Endothelial cell of umbilical vein (primary cell): ENCODE measurements at regions not wholly inside any gene's neighbourhood (a gene's known extent, or its start where the extent isn't known, plus 50 kb on each side); places are given as distances from the start of the nearest gene placed in this dataset.

Source experiments
- BruUV-seq: library from RNA; stranded (reverse); fragments of 400-500 nt; replicated peaks from 2 replicates; lab custom pipeline; 2021; lab: Mats Ljungman, UMichigan
- CTCF ChIA-PET: fragments of 300-600, 350-600 bp; sonication (Branson Sonifier 250); formaldehyde crosslinking; loops from one replicate; lab custom pipeline; 2021; ENCODE audit warnings: antibody characterized with exemption, inconsistent platforms; lab: Charles Lee
- POLR2A ChIA-PET: fragments of 300-600, 350-600 bp; sonication (Branson Sonifier 250); formaldehyde crosslinking; loops from one replicate; lab custom pipeline; 2021; ENCODE audit warnings: antibody characterized with exemption, inconsistent platforms; lab: Charles Lee
- DNase-seq: peaks from one replicate; pipeline ENCODE4 v3.0.0-alpha.2; 2011; ENCODE audit warnings: low read depth, low spot score
- FAIRE-seq: peaks from 2 replicates; lab custom pipeline; 2011; peaks lifted over from hg19 to GRCh38; lab: Jason Lieb, UNC
- H2AFZ ChIP-seq: 2 replicates; pipeline ENCODE4 v1.6.0; 2012; ENCODE audit warnings: low read depth, low read length, control low read depth, inconsistent platforms
- H3K27ac ChIP-seq: 2 replicates; pipeline ENCODE4 v1.5.1; 2011; ENCODE audit warnings: low read depth, mild to moderate bottlenecking, control low read depth, low read length, moderate library complexity; ENCODE audit not compliant: insufficient read depth
- H3K27me3 ChIP-seq, 2 experiments: 2 replicates each; pipeline versions ENCODE4 v1.6.0 to v1.6.1; 2011; ENCODE audit warnings: low read length in 2 of 2, mixed read lengths in 1 of 2; ENCODE audit not compliant: control insufficient read depth in 2 of 2, insufficient read depth in 2 of 2
- H3K36me3 ChIP-seq, 2 experiments: 2 replicates in 1 of 2; 3 replicates in 1 of 2; pipeline ENCODE4 v1.5.1; 2011; ENCODE audit warnings: low read length in 2 of 2, mild to moderate bottlenecking in 1 of 2, moderate library complexity in 1 of 2; ENCODE audit not compliant: control insufficient read depth in 2 of 2, insufficient read depth in 2 of 2; ENCODE audit errors: extremely low read depth in 1 of 2
- H3K4me1 ChIP-seq: 3 replicates; pipeline ENCODE4 v1.5.1; 2011; ENCODE audit warnings: mild to moderate bottlenecking, low read length; ENCODE audit not compliant: control insufficient read depth, insufficient read depth; ENCODE audit errors: extremely low read depth
- H3K4me2 ChIP-seq: 2 replicates; pipeline ENCODE4 v1.6.1; 2011; ENCODE audit warnings: low read length, control low read depth, mixed read lengths; ENCODE audit not compliant: insufficient read depth
- H3K4me3 ChIP-seq, 3 experiments: fragments of 200-600 bp in 1 of 3; sonication (generic), shearing (Covaris generic) in 1 of 3; replicated peaks in 1 of 3; 2 replicates each; pipeline ENCODE4 v1.5.1; 2011 to 2016; ENCODE audit warnings: control low read depth in 3 of 3, low read length in 3 of 3, mild to moderate bottlenecking in 2 of 3, inconsistent platforms in 1 of 3, low read depth in 1 of 3, moderate library complexity in 1 of 3; ENCODE audit not compliant: insufficient read depth in 1 of 3
- H3K79me2 ChIP-seq: 2 replicates; pipeline ENCODE4 v1.6.0; 2012; ENCODE audit warnings: low read length, inconsistent platforms; ENCODE audit not compliant: control insufficient read depth, insufficient read depth
- H3K9ac ChIP-seq: replicated peaks from 2 replicates; pipeline ENCODE3; 2011; ENCODE audit warnings: low read length, control low read depth; ENCODE audit not compliant: insufficient read depth; ENCODE audit errors: extremely low read depth
- H3K9me1 ChIP-seq: replicated peaks from 3 replicates; pipeline ENCODE4 v1.6.0; 2011; ENCODE audit warnings: mild to moderate bottlenecking, low read length; ENCODE audit not compliant: control insufficient read depth, insufficient read depth; ENCODE audit errors: extremely low read depth
- H3K9me3 ChIP-seq: replicated peaks from 2 replicates; pipeline ENCODE4 v1.5.1; 2012; ENCODE audit warnings: low read length, inconsistent platforms; ENCODE audit not compliant: control insufficient read depth, insufficient read depth
- H4K20me1 ChIP-seq: replicated peaks from 2 replicates; pipeline ENCODE3; 2011; ENCODE audit warnings: mild to moderate bottlenecking, low read length; ENCODE audit not compliant: control insufficient read depth, insufficient read depth; ENCODE audit errors: extremely low read depth
- EZH2 ChIP-seq: IDR thresholded peaks from 2 replicates; pipeline ENCODE4 v1.6.1; 2012; ENCODE audit warnings: borderline replicate concordance, low read depth, mild to moderate bottlenecking, moderate library complexity, low read length, inconsistent platforms; ENCODE audit not compliant: severe bottlenecking
- FOS ChIP-seq: IDR thresholded peaks from 2 replicates; pipeline ENCODE4 v1.6.1; 2011; ENCODE audit warnings: mild to moderate bottlenecking, low read length, moderate library complexity, borderline replicate concordance; ENCODE audit not compliant: insufficient read depth
- GATA2 ChIP-seq: IDR thresholded peaks from 2 replicates; pipeline ENCODE4 v1.7.0; 2011; ENCODE audit warnings: low read depth, mild to moderate bottlenecking, moderate library complexity, mixed read lengths, low read length; ENCODE audit not compliant: insufficient read length, insufficient read depth
- JUN ChIP-seq: IDR thresholded peaks from 2 replicates; pipeline ENCODE4 v1.6.1; 2011; ENCODE audit warnings: borderline replicate concordance, low read depth; ENCODE audit not compliant: insufficient read length, insufficient read depth
- MYC ChIP-seq: IDR thresholded peaks from one replicate; pipeline ENCODE4 v1.6.1; 2011; ENCODE audit warnings: mild to moderate bottlenecking, low read depth, low read length
- POLR2A ChIP-seq: IDR thresholded peaks from 2 replicates; pipeline ENCODE4 v1.6.1; 2012; ENCODE audit warnings: low read depth, mild to moderate bottlenecking, control low read depth, low read length
- POLR2AphosphoS5 ChIP-seq: IDR thresholded peaks from 2 replicates; pipeline ENCODE4 v1.6.1; 2012; ENCODE audit warnings: low read depth, mild to moderate bottlenecking, control low read depth, low read length, moderate library complexity; ENCODE audit not compliant: insufficient read depth
- dilution Hi-C: fragments of 300-500 bp; cut with MboI; formaldehyde crosslinking; loops from one replicate; pipeline ENCODE4 v1.15.0; 2019; ENCODE audit warnings: low sequenced_read_pairs; ENCODE audit not compliant: extremely low pct_ligation_motif_present
- intact Hi-C: fragments of 100-400 bp; cut with micrococcal nuclease; formaldehyde crosslinking; loops from one replicate; pipeline ENCODE4 v1.10.0; 2022
- TF ChIP-seq, protein P1 (sequence below): IDR thresholded peaks from 2 replicates; pipeline ENCODE4 v1.6.1; 2011; ENCODE audit not compliant: insufficient read depth, insufficient read length
- TF ChIP-seq, protein P2 (sequence below), 2 donors: IDR thresholded peaks; 1 replicate in 1 of 2; 2 replicates in 1 of 2; pipeline ENCODE4 v1.5.1; 2011; ENCODE audit warnings: low read length in 2 of 2, mild to moderate bottlenecking in 2 of 2, moderate library complexity in 2 of 2, control low read depth in 1 of 2, inconsistent platforms in 1 of 2, low read depth in 1 of 2; ENCODE audit not compliant: insufficient read depth in 1 of 2; ENCODE audit errors: extremely low read depth in 1 of 2

DNA sequence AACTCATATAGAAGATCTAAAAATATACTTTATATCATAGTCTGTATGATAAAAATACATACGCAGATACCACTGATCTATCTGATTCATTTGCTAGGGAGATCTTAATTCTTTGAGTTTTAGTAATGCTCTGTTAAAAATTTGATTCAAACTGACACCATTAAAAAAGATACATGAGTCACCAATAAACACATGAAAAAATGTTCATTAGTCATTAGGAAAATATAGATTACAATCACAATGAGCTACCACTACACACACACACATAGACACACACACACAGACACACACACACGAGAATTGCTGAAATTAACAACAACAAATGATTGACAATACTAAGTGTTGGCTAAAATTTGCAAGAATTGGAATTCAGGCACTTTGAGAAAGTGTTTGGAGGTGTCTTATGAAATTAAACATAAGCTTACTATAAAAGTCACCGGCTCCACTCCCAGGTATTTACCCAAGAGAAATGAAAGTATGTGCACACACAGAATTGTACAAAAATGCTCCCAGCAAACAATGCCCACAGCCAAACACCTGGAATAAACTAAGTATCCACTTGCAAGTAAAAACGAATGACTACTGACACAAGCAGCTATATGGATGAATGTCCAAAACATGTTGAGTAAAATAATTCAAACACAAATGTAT lies 117.7 kb upstream of the GGTLC1 start:
- Histone ChIP-seq H3K9ac (no peak overlapping the region), H3K4me2 (peak overlapping the region; percentile 41), H3K4me1 (peaks cover 46% of the 10 kb centered on the region), H3K36me3 (no peaks in the 10 kb centered on the region), H2AFZ (no peak overlapping the region), H3K79me2 (no peaks in the 10 kb centered on the region), H3K27me3 (no peaks in the 10 kb centered on the region), H3K9me3 (no peaks in the 10 kb centered on the region), H4K20me1 (no peaks in the 10 kb centered on the region), H3K27ac (peak overlapping the region; percentile 62), H3K4me3 (no peak overlapping the region), H3K9me1 (no peaks in the 10 kb centered on the region)
- DNase-seq (peak; percentile 61), FAIRE-seq (peak; percentile 66)
- dilution Hi-C loops (no loop called here), intact Hi-C loops (loop anchor here (1.0 to 10.0 kb wide), 4 partner anchors 12 to 1519 kb away; partner anchors contain the start of genes GZF1 and NANP)
- POLR2A ChIA-PET = no interaction called here
- peak; percentile 82 for TF ChIP-seq FOS
- peak; percentile 94 for TF ChIP-seq GATA2
- TF ChIP-seq EZH2 = no peak
- no peak for TF ChIP-seq POLR2A
- TF ChIP-seq, protein P1, sequence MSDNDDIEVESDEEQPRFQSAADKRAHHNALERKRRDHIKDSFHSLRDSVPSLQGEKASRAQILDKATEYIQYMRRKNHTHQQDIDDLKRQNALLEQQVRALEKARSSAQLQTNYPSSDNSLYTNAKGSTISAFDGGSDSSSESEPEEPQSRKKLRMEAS = no peak
- TF ChIP-seq, protein P2, sequence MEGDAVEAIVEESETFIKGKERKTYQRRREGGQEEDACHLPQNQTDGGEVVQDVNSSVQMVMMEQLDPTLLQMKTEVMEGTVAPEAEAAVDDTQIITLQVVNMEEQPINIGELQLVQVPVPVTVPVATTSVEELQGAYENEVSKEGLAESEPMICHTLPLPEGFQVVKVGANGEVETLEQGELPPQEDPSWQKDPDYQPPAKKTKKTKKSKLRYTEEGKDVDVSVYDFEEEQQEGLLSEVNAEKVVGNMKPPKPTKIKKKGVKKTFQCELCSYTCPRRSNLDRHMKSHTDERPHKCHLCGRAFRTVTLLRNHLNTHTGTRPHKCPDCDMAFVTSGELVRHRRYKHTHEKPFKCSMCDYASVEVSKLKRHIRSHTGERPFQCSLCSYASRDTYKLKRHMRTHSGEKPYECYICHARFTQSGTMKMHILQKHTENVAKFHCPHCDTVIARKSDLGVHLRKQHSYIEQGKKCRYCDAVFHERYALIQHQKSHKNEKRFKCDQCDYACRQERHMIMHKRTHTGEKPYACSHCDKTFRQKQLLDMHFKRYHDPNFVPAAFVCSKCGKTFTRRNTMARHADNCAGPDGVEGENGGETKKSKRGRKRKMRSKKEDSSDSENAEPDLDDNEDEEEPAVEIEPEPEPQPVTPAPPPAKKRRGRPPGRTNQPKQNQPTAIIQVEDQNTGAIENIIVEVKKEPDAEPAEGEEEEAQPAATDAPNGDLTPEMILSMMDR (IDR thresholded peaks at IDR 0.05; ENCODE audit: extremely low read depth in 1 of 2, insufficient read depth in 1 of 2, low read depth in 1 of 2, low read length in 2 of 2) = no peak
- TF ChIP-seq POLR2AphosphoS5 = peak; percentile 44
- TF ChIP-seq JUN = peak; percentile 90
- TF ChIP-seq MYC = no peak
- CTCF ChIA-PET = interaction anchor here (0.8 to 1.8 kb wide), 6 partner anchors 12 to 86 kb away, joined by 3 to 16 read pairs (median 3); no protein-coding TSS in a partner anchor
- BruUV-seq = no TSS peak
